ENCODE measurements at regions not wholly inside any gene's neighbourhood (a gene's known extent, or its start where the extent isn't known, plus 50 kb on each side); places are given as distances from the start of the nearest gene placed in this dataset.

GRCh38 chr9:650362-650761 is 191.1 kb upstream of the DMRT1 start:
- Histone ChIP-seq H3K9me3 (ENCODE audit: low read depth, low read length) (no peaks in the 10 kb centered on the region), H3K4me1 (ENCODE audit: insufficient read depth, low read length) (peaks cover 16% of the 10 kb centered on the region), H3K4me3 (ENCODE audit: low read length) (no peak overlapping the region), H3K27me3 (ENCODE audit: insufficient read depth, low read length) (no peaks in the 10 kb centered on the region)

- Histone ChIP-seq H3K4me1 (ENCODE audit: insufficient read depth, low read length) (peaks cover 17% of the 10 kb centered on the region), H3K9me3 (ENCODE audit: low read depth, low read length) (no peaks in the 10 kb centered on the region), H3K4me3 (ENCODE audit: low read length) (no peak overlapping the region), H3K27me3 (ENCODE audit: insufficient read depth, low read length) (no peaks in the 10 kb centered on the region)
Observed at GRCh38 chr9:651371-651770, 190.1 kb upstream of the DMRT1 start.

GRCh38 chr9:652914-653313 is 188.6 kb upstream of the DMRT1 start:
- Histone ChIP-seq H3K4me3 (ENCODE audit: low read length) (no peak overlapping the region), H3K9me3 (ENCODE audit: low read depth, low read length) (no peaks in the 10 kb centered on the region), H3K4me1 (ENCODE audit: insufficient read depth, low read length) (peaks cover 22% of the 10 kb centered on the region), H3K27me3 (ENCODE audit: insufficient read depth, low read length) (no peaks in the 10 kb centered on the region)

- Histone ChIP-seq H3K4me3 (ENCODE audit: low read length) (no peak overlapping the region), H3K9me3 (ENCODE audit: low read depth, low read length) (no peaks in the 10 kb centered on the region), H3K27me3 (ENCODE audit: insufficient read depth, low read length) (no peaks in the 10 kb centered on the region), H3K4me1 (ENCODE audit: insufficient read depth, low read length) (peaks cover 22% of the 10 kb centered on the region)
Observed at GRCh38 chr9:653421-653820, 188.1 kb upstream of the DMRT1 start.

GRCh38 chr9:653856-654387 is 187.6 kb upstream of the DMRT1 start:
- Histone ChIP-seq H3K4me3 (ENCODE audit: low read length) (no peak overlapping the region), H3K4me1 (ENCODE audit: insufficient read depth, low read length) (peaks cover 22% of the 10 kb centered on the region), H3K9me3 (ENCODE audit: low read depth, low read length) (no peaks in the 10 kb centered on the region), H3K27me3 (ENCODE audit: insufficient read depth, low read length) (no peaks in the 10 kb centered on the region)

GRCh38 chr9:655875-656274 is 185.6 kb upstream of the DMRT1 start:
- no peaks in the 10 kb centered on the region for H3K27me3 ChIP-seq (ENCODE audit: insufficient read depth, low read length)
- no peaks in the 10 kb centered on the region for H3K9me3 ChIP-seq (ENCODE audit: low read depth, low read length)
- peaks cover 18% of the 10 kb centered on the region for H3K4me1 ChIP-seq (ENCODE audit: insufficient read depth, low read length)
- H3K4me3 ChIP-seq (ENCODE audit: low read length) = no peak overlapping the region

GRCh38 chr9:656926-657568 is 184.4 kb upstream of the DMRT1 start:
- H3K27me3 ChIP-seq (ENCODE audit: insufficient read depth, low read length) = no peaks in the 10 kb centered on the region
- H3K4me1 ChIP-seq (ENCODE audit: insufficient read depth, low read length) = peaks cover 17% of the 10 kb centered on the region
- H3K9me3 ChIP-seq (ENCODE audit: low read depth, low read length) = no peaks in the 10 kb centered on the region
- H3K4me3 ChIP-seq (ENCODE audit: low read length) = no peak overlapping the region

- H3K9me3 ChIP-seq (ENCODE audit: low read depth, low read length) = no peaks in the 10 kb centered on the region
- no peak overlapping the region for H3K4me3 ChIP-seq (ENCODE audit: low read length)
- H3K27me3 ChIP-seq (ENCODE audit: insufficient read depth, low read length) = no peaks in the 10 kb centered on the region
- H3K4me1 ChIP-seq (ENCODE audit: insufficient read depth, low read length) = peaks cover 17% of the 10 kb centered on the region
Observed at GRCh38 chr9:659286-659685, 182.2 kb upstream of the DMRT1 start.

GRCh38 chr9:660227-660626 is 181.3 kb upstream of the DMRT1 start:
- peaks cover 17% of the 10 kb centered on the region for H3K4me1 ChIP-seq (ENCODE audit: insufficient read depth, low read length)
- no peak overlapping the region for H3K4me3 ChIP-seq (ENCODE audit: low read length)
- no peaks in the 10 kb centered on the region for H3K9me3 ChIP-seq (ENCODE audit: low read depth, low read length)
- no peaks in the 10 kb centered on the region for H3K27me3 ChIP-seq (ENCODE audit: insufficient read depth, low read length)

- Histone ChIP-seq H3K27me3 (ENCODE audit: insufficient read depth, low read length) (no peaks in the 10 kb centered on the region), H3K9me3 (ENCODE audit: low read depth, low read length) (no peaks in the 10 kb centered on the region), H3K4me3 (ENCODE audit: low read length) (no peak overlapping the region), H3K4me1 (ENCODE audit: insufficient read depth, low read length) (peaks cover 12% of the 10 kb centered on the region)
Observed at GRCh38 chr9:663541-663940, 178.0 kb upstream of the DMRT1 start.

- Histone ChIP-seq H3K9me3 (ENCODE audit: low read depth, low read length) (peaks cover 8% of the 10 kb centered on the region), H3K4me1 (ENCODE audit: insufficient read depth, low read length) (peaks cover 3% of the 10 kb centered on the region), H3K27me3 (ENCODE audit: insufficient read depth, low read length) (no peaks in the 10 kb centered on the region)
Observed at GRCh38 chr9:665296-665695, 176.2 kb upstream of the DMRT1 start.

GRCh38 chr9:671997-672396 is 169.5 kb upstream of the DMRT1 start:
- H3K4me1 ChIP-seq (ENCODE audit: insufficient read depth, low read length) = no peaks in the 10 kb centered on the region
- H3K4me3 ChIP-seq (ENCODE audit: low read length) = no peak overlapping the region
- peaks cover 8% of the 10 kb centered on the region for H3K9me3 ChIP-seq (ENCODE audit: low read depth, low read length)
- H3K27me3 ChIP-seq (ENCODE audit: insufficient read depth, low read length) = no peaks in the 10 kb centered on the region

More at GRCh38 chr9:665296-665695, 176.2 kb upstream of the DMRT1 start:
- no peak overlapping the region for H3K4me3 ChIP-seq (ENCODE audit: low read length)

- peaks cover 8% of the 10 kb centered on the region for H3K9me3 ChIP-seq (ENCODE audit: low read depth, low read length)
- H3K4me1 ChIP-seq (ENCODE audit: insufficient read depth, low read length) = peaks cover 6% of the 10 kb centered on the region
- no peaks in the 10 kb centered on the region for H3K27me3 ChIP-seq (ENCODE audit: insufficient read depth, low read length)
Observed at GRCh38 chr9:672851-673250, 168.6 kb upstream of the DMRT1 start.

GRCh38 chr9:673264-673965 is 168.1 kb upstream of the DMRT1 start:
- H3K9me3 ChIP-seq (ENCODE audit: low read depth, low read length) = peaks cover 8% of the 10 kb centered on the region
- no peak overlapping the region for H3K4me3 ChIP-seq (ENCODE audit: low read length)
- H3K4me1 ChIP-seq (ENCODE audit: insufficient read depth, low read length) = peaks cover 8% of the 10 kb centered on the region
- H3K27me3 ChIP-seq (ENCODE audit: insufficient read depth, low read length) = no peaks in the 10 kb centered on the region

More at GRCh38 chr9:672851-673250, 168.6 kb upstream of the DMRT1 start:
- H3K4me3 ChIP-seq (ENCODE audit: low read length) = no peak overlapping the region

- H3K4me1 ChIP-seq (ENCODE audit: insufficient read depth, low read length) = peaks cover 8% of the 10 kb centered on the region
- H3K27me3 ChIP-seq (ENCODE audit: insufficient read depth, low read length) = no peaks in the 10 kb centered on the region
- peaks cover 8% of the 10 kb centered on the region for H3K9me3 ChIP-seq (ENCODE audit: low read depth, low read length)
- no peak overlapping the region for H3K4me3 ChIP-seq (ENCODE audit: low read length)
Observed at GRCh38 chr9:673966-674526, 167.5 kb upstream of the DMRT1 start.

All from mononuclear cell (primary cell).